Stimulated activated naive CD8-positive, alpha-beta T cell treated with anti-CD3 and anti-CD28 coated beads, Interleukin-15, amount 100 ng/mL, for 72 hours (primary cell): ENCODE measurements at regions not wholly inside any gene's neighbourhood (a gene's known extent, or its start where the extent isn't known, plus 50 kb on each side); places are given as distances from the start of the nearest gene placed in this dataset.
A peak's percentile ranks its signal among the peaks of the same experiment; 100 is the strongest.
"Not testable (repeated sequence)": the region's sequence is repeated elsewhere in the genome, so short reads cannot be mapped to it uniquely, and the experiment has no call there.

Experiments used
- ATAC-seq: fragments of 150-1000 bp; cut with Tn5 transposase; 2 replicates; pipeline ENCODE4 v1.10.0; 2021; ENCODE audit warnings: mild to moderate bottlenecking, moderate library complexity
- DNase-seq, 2 donors: peaks; one replicate each; pipeline ENCODE4 v3.0.0; 2021 to 2022
- H3K27ac Mint-ChIP-seq, 2 donors: one replicate each; pipeline ENCODE4 v1.8.0; 2022; ENCODE audit warnings: mild to moderate bottlenecking in 2 of 2, mixed read lengths in 2 of 2, moderate library complexity in 2 of 2
- H3K27me3 Mint-ChIP-seq: one replicate; pipeline ENCODE4 v1.8.0; 2022; ENCODE audit warnings: mixed read lengths
- H3K4me1 Mint-ChIP-seq: one replicate; pipeline ENCODE4 v1.8.0; 2022; ENCODE audit warnings: mild to moderate bottlenecking, mixed read lengths
- H3K4me3 Mint-ChIP-seq, 2 donors: one replicate each; pipeline ENCODE4 v1.8.0; 2022; ENCODE audit warnings: mild to moderate bottlenecking in 2 of 2, mixed read lengths in 2 of 2, moderate library complexity in 1 of 2
- H3K9me3 Mint-ChIP-seq, 2 donors: one replicate each; pipeline ENCODE4 v1.8.0; 2022; ENCODE audit warnings: mixed read lengths in 2 of 2

GRCh38 chr5:174500636-174501035 is 223.7 kb upstream of the MSX2 start:
- H3K27ac Mint-ChIP-seq = no peak overlapping the region
- H3K27me3 Mint-ChIP-seq = peaks cover 13% of the 10 kb centered on the region
- no peak for DNase-seq
- H3K4me3 Mint-ChIP-seq = no peak overlapping the region
- H3K4me1 Mint-ChIP-seq = no peaks in the 10 kb centered on the region
- no peak for ATAC-seq
- peaks cover 13 to 22% of the 10 kb centered on the region in 2 donors for H3K9me3 Mint-ChIP-seq

- no peak overlapping the region for H3K27ac Mint-ChIP-seq
- DNase-seq (no peak), ATAC-seq (no peak)
- H3K4me1 Mint-ChIP-seq = no peaks in the 10 kb centered on the region
- peaks cover 13% of the 10 kb centered on the region for H3K27me3 Mint-ChIP-seq
- H3K9me3 Mint-ChIP-seq = peaks cover 13 to 22% of the 10 kb centered on the region in 2 donors
- H3K4me3 Mint-ChIP-seq = no peak overlapping the region
Measured at GRCh38 chr5:174501461-174502069, 222.8 kb upstream of the MSX2 start.

GRCh38 chr5:174503086-174503460 is 221.3 kb upstream of the MSX2 start:
- no peak overlapping the region for H3K27ac Mint-ChIP-seq
- H3K4me3 Mint-ChIP-seq = no peak overlapping the region
- no peak for DNase-seq
- H3K9me3 Mint-ChIP-seq = peaks cover 7 to 17% of the 10 kb centered on the region in 2 donors
- ATAC-seq = no peak
- no peaks in the 10 kb centered on the region for H3K4me1 Mint-ChIP-seq
- H3K27me3 Mint-ChIP-seq = peaks cover 13% of the 10 kb centered on the region

GRCh38 chr5:174503461-174504265 is 220.7 kb upstream of the MSX2 start:
- Mint-ChIP-seq H3K4me1 (no peaks in the 10 kb centered on the region), H3K9me3 (peaks cover 4 to 12% of the 10 kb centered on the region in 2 donors), H3K27me3 (peaks cover 13% of the 10 kb centered on the region), H3K27ac (no peak overlapping the region), H3K4me3 (no peak overlapping the region)
- ATAC-seq (no peak), DNase-seq (no peak)

GRCh38 chr5:174504266-174504726 is 220.1 kb upstream of the MSX2 start:
- Mint-ChIP-seq H3K27ac (no peak overlapping the region), H3K4me3 (no peak overlapping the region), H3K27me3 (peaks cover 13% of the 10 kb centered on the region), H3K4me1 (no peaks in the 10 kb centered on the region), H3K9me3 (peaks cover 9 to 10% of the 10 kb centered on the region in 2 donors)
- no peak for ATAC-seq
- DNase-seq = no peak

GRCh38 chr5:174505621-174506020 is 218.8 kb upstream of the MSX2 start:
- no peaks in the 10 kb centered on the region for H3K4me1 Mint-ChIP-seq
- ATAC-seq = no peak
- no peak overlapping the region for H3K4me3 Mint-ChIP-seq
- peaks cover 19% of the 10 kb centered on the region for H3K27me3 Mint-ChIP-seq
- H3K27ac Mint-ChIP-seq = no peak overlapping the region
- DNase-seq = no peak
- H3K9me3 Mint-ChIP-seq = peaks cover 0 to 5% of the 10 kb centered on the region in 2 donors

- H3K27me3 Mint-ChIP-seq, H3K4me1 Mint-ChIP-seq, H3K4me3 Mint-ChIP-seq, H3K9me3 Mint-ChIP-seq, DNase-seq, ATAC-seq: not testable (repeated sequence)
- peak overlapping the region in 1 of 2 donors; percentile 59 for H3K27ac Mint-ChIP-seq
Measured at GRCh38 chr5:174510782-174511453, 213.5 kb upstream of the MSX2 start.

- no peak overlapping the region for H3K4me3 Mint-ChIP-seq
- no peaks in the 10 kb centered on the region for H3K4me1 Mint-ChIP-seq
- H3K27me3 Mint-ChIP-seq = peaks cover 7% of the 10 kb centered on the region
- ATAC-seq (no peak), DNase-seq (no peak)
- H3K9me3 Mint-ChIP-seq = peaks cover 5 to 7% of the 10 kb centered on the region in 2 donors
- H3K27ac Mint-ChIP-seq = no peak overlapping the region
Measured at GRCh38 chr5:174511714-174512253, 212.6 kb upstream of the MSX2 start.

GRCh38 chr5:174514325-174514724 is 210.1 kb upstream of the MSX2 start:
- peaks cover 0 to 7% of the 10 kb centered on the region in 2 donors for H3K9me3 Mint-ChIP-seq
- H3K4me1 Mint-ChIP-seq = no peaks in the 10 kb centered on the region

GRCh38 chr5:174514983-174515394 is 209.4 kb upstream of the MSX2 start:
- no peak for DNase-seq
- no peak overlapping the region for H3K4me3 Mint-ChIP-seq
- no peak overlapping the region for H3K27ac Mint-ChIP-seq
- no peak for ATAC-seq
- H3K27me3 Mint-ChIP-seq = peaks cover 7% of the 10 kb centered on the region
- peaks cover 0 to 7% of the 10 kb centered on the region in 2 donors for H3K9me3 Mint-ChIP-seq
- no peaks in the 10 kb centered on the region for H3K4me1 Mint-ChIP-seq

More at GRCh38 chr5:174514325-174514724, 210.1 kb upstream of the MSX2 start:
- no peak overlapping the region for H3K4me3 Mint-ChIP-seq
- peaks cover 7% of the 10 kb centered on the region for H3K27me3 Mint-ChIP-seq
- no peak for ATAC-seq
- no peak for DNase-seq
- no peak overlapping the region for H3K27ac Mint-ChIP-seq

GRCh38 chr5:174516741-174517140 is 207.6 kb upstream of the MSX2 start:
- DNase-seq = no peak
- no peak for ATAC-seq
- Mint-ChIP-seq H3K4me1 (no peaks in the 10 kb centered on the region), H3K4me3 (no peak overlapping the region), H3K27me3 (no peaks in the 10 kb centered on the region), H3K27ac (no peak overlapping the region), H3K9me3 (peaks cover 3 to 7% of the 10 kb centered on the region in 2 donors)

- H3K27me3 Mint-ChIP-seq = no peaks in the 10 kb centered on the region
Measured at GRCh38 chr5:174518512-174518911, 205.9 kb upstream of the MSX2 start.

GRCh38 chr5:174520420-174521396 is 203.7 kb upstream of the MSX2 start:
- H3K27ac Mint-ChIP-seq = no peak overlapping the region
- H3K9me3 Mint-ChIP-seq = peaks cover 0 to 7% of the 10 kb centered on the region in 2 donors
- no peak for DNase-seq
- H3K4me1 Mint-ChIP-seq = no peaks in the 10 kb centered on the region
- no peak for ATAC-seq
- no peaks in the 10 kb centered on the region for H3K27me3 Mint-ChIP-seq
- H3K4me3 Mint-ChIP-seq = no peak overlapping the region

More at GRCh38 chr5:174518512-174518911, 205.9 kb upstream of the MSX2 start:
- DNase-seq (no peak), ATAC-seq (no peak)
- Mint-ChIP-seq H3K9me3 (peaks cover 7% of the 10 kb centered on the region in 2 donors), H3K4me1 (no peaks in the 10 kb centered on the region), H3K27ac (no peak overlapping the region), H3K4me3 (no peak overlapping the region)

GRCh38 chr5:174521449-174521848 is 202.9 kb upstream of the MSX2 start:
- Mint-ChIP-seq H3K27ac (peak overlapping the region in 1 of 2 donors; percentile 53), H3K9me3 (peaks cover 0 to 7% of the 10 kb centered on the region in 2 donors), H3K27me3 (no peaks in the 10 kb centered on the region), H3K4me1 (no peaks in the 10 kb centered on the region), H3K4me3 (no peak overlapping the region)
- ATAC-seq = no peak
- DNase-seq = no peak
